Adrenal gland (tissue), 5 donors: ENCODE measurements at regions not wholly inside any gene's neighbourhood (a gene's known extent, or its start where the extent isn't known, plus 50 kb on each side); places are given as distances from the start of the nearest gene placed in this dataset.

ENCODE experiments used
- POLR2A ChIP-seq, 2 donors: fragments of 450-650 bp; IDR thresholded peaks; one replicate each; pipeline ENCODE4 v1.6.1; 2017; ENCODE audit warnings: antibody characterized with exemption in 2 of 2, mild to moderate bottlenecking in 2 of 2, moderate library complexity in 1 of 2
- TF ChIP-seq, protein P1 (sequence below), 6 experiments: fragments of 450-650 bp in 4 of 6; fragments of 200-600 bp in 2 of 6; sonication (generic) in 1 of 6; IDR thresholded peaks; 1 replicate in 5 of 6; 2 replicates in 1 of 6; pipeline versions ENCODE4 v1.5.1 to v1.8.0; 2016 to 2021; ENCODE audit warnings: antibody characterized with exemption in 6 of 6, mild to moderate bottlenecking in 2 of 6, moderate library complexity in 1 of 6
- donor health status: DM: no; HTN: no; CAD: no.

DNA sequence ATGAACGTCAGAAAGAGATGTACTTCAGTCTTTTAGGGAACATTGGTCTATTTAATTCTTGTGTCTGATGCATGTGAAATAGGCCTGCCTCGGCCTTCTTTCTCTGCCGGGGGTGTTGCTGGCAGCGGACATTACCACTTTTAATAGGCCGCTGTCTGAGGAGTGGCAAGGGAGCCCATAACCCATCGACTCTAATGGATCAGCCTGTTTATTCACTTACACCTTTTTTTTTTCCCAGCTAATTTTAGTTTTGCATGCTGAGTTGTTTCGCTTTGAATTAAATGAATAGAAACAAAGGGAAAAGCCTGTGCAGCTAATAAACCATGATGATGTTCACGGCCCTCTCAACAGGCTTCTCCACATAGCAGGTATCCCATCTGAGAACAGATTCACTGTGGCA lies 78.4 kb downstream of the KCTD15 start:
- TF ChIP-seq, protein P1, sequence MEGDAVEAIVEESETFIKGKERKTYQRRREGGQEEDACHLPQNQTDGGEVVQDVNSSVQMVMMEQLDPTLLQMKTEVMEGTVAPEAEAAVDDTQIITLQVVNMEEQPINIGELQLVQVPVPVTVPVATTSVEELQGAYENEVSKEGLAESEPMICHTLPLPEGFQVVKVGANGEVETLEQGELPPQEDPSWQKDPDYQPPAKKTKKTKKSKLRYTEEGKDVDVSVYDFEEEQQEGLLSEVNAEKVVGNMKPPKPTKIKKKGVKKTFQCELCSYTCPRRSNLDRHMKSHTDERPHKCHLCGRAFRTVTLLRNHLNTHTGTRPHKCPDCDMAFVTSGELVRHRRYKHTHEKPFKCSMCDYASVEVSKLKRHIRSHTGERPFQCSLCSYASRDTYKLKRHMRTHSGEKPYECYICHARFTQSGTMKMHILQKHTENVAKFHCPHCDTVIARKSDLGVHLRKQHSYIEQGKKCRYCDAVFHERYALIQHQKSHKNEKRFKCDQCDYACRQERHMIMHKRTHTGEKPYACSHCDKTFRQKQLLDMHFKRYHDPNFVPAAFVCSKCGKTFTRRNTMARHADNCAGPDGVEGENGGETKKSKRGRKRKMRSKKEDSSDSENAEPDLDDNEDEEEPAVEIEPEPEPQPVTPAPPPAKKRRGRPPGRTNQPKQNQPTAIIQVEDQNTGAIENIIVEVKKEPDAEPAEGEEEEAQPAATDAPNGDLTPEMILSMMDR (IDR thresholded peaks at IDR 0.05): no peak
- no peak for TF ChIP-seq POLR2A (IDR thresholded peaks at IDR 0.05)
